HG02642 (cell line): ENCODE measurements at regions not wholly inside any gene's neighbourhood (a gene's known extent, or its start where the extent isn't known, plus 50 kb on each side); places are given as distances from the start of the nearest gene placed in this dataset.
"Not testable (repeated sequence)": the region's sequence is repeated elsewhere in the genome, so short reads cannot be mapped to it uniquely, and the experiment has no call there.

Experiments used
- ATAC-seq: cut with Tn5 transposase; IDR thresholded peaks from one replicate; pipeline ENCODE4 v1.9.1; 2021; ENCODE audit warnings: mild to moderate bottlenecking; ENCODE audit not compliant: unreplicated experiment, poor library complexity

GRCh38 chr1:94677087-94677486, 135.5 kb upstream of the F3 start:
- no peak for ATAC-seq

GRCh38 chr1:94676686-94677085, 135.1 kb upstream of the F3 start:
- no peak for ATAC-seq

- ATAC-seq: no peak
These were observed 133.8 kb upstream of the F3 start for GRCh38 chr1:94675373-94675772.

GRCh38 chr1:94674876-94675275, 133.3 kb upstream of the F3 start:
- ATAC-seq: no peak

GRCh38 chr1:94672934-94673333, 131.4 kb upstream of the F3 start:
- no peak for ATAC-seq

GRCh38 chr1:94672001-94672400, 130.4 kb upstream of the F3 start:
- no peak for ATAC-seq

GRCh38 chr1:94670273-94670672, 128.7 kb upstream of the F3 start:
- no peak for ATAC-seq

- ATAC-seq: no peak
These were observed 127.6 kb upstream of the F3 start for GRCh38 chr1:94669198-94669597.

GRCh38 chr1:94668528-94668927, 127.0 kb upstream of the F3 start:
- ATAC-seq: no peak

- no peak for ATAC-seq
These were observed 126.3 kb upstream of the F3 start for GRCh38 chr1:94667818-94668217.

GRCh38 chr1:94666797-94667196, 125.2 kb upstream of the F3 start:
- ATAC-seq: no peak

- no peak for ATAC-seq
These were observed 119.9 kb upstream of the F3 start for GRCh38 chr1:94661431-94661932.

- ATAC-seq: no peak
These were observed 119.4 kb upstream of the F3 start for GRCh38 chr1:94660994-94661393.

GRCh38 chr1:94660258-94660657, 118.7 kb upstream of the F3 start:
- ATAC-seq: no peak

- not testable (repeated sequence) for ATAC-seq
These were observed 117.6 kb upstream of the F3 start for GRCh38 chr1:94659202-94659601.

- ATAC-seq: no peak
These were observed 116.7 kb upstream of the F3 start for GRCh38 chr1:94658221-94658620.

GRCh38 chr1:94657776-94658175, 116.2 kb upstream of the F3 start:
- ATAC-seq: not testable (repeated sequence)

GRCh38 chr1:94656967-94657366, 115.4 kb upstream of the F3 start:
- ATAC-seq: no peak

GRCh38 chr1:94654919-94655318, 113.4 kb upstream of the F3 start:
- ATAC-seq: no peak

GRCh38 chr1:94654459-94654858, 112.9 kb upstream of the F3 start:
- no peak for ATAC-seq

GRCh38 chr1:94654031-94654430, 112.5 kb upstream of the F3 start:
- no peak for ATAC-seq

GRCh38 chr1:94653454-94653853, 111.9 kb upstream of the F3 start:
- ATAC-seq: no peak

GRCh38 chr1:94651076-94651475, 109.5 kb upstream of the F3 start:
- ATAC-seq: no peak
